Right lobe of liver (tissue), 4 donors: ENCODE measurements at regions not wholly inside any gene's neighbourhood (a gene's known extent, or its start where the extent isn't known, plus 50 kb on each side); places are given as distances from the start of the nearest gene placed in this dataset.

ENCODE experiments used
- POLR2A ChIP-seq: fragments of 450-650 bp; IDR thresholded peaks from one replicate; pipeline ENCODE4 v1.6.1; 2017; ENCODE audit warnings: antibody characterized with exemption, mild to moderate bottlenecking
- TF ChIP-seq, protein P1 (sequence below), 4 donors: fragments of 200-600 bp in 3 of 4; fragments of 450-650 bp in 1 of 4; IDR thresholded peaks; one replicate each; pipeline versions ENCODE4 v1.5.1 to v1.8.0; 2016 to 2022; ENCODE audit warnings: antibody characterized with exemption in 4 of 4, mild to moderate bottlenecking in 2 of 4
- donor health status: DM: no; HTN: no; CAD: no.
- donor health status: DM: no; HTN: no; CAD: no.
- donor health status: DM: no; HTN: yes; CAD: no.

DNA sequence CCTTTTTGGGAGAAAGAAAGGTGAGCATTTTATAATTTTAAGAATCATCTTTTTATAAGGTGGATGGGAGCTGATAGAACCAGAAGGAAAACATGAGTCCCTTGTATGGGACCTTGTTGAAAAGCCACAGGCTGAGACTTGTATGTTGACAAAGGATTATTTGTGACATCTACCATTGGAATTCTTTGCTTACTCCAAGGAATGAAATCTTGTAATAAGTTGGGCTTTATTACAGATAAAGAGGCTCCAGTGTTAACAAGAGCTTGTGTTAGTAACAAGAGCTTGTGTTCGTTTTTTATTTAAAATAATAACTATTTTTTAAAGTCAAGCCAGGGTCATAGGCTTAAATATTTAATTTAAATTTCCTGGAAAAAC, 201.1 kb upstream of the CHRM3 start:
- TF ChIP-seq, protein P1, sequence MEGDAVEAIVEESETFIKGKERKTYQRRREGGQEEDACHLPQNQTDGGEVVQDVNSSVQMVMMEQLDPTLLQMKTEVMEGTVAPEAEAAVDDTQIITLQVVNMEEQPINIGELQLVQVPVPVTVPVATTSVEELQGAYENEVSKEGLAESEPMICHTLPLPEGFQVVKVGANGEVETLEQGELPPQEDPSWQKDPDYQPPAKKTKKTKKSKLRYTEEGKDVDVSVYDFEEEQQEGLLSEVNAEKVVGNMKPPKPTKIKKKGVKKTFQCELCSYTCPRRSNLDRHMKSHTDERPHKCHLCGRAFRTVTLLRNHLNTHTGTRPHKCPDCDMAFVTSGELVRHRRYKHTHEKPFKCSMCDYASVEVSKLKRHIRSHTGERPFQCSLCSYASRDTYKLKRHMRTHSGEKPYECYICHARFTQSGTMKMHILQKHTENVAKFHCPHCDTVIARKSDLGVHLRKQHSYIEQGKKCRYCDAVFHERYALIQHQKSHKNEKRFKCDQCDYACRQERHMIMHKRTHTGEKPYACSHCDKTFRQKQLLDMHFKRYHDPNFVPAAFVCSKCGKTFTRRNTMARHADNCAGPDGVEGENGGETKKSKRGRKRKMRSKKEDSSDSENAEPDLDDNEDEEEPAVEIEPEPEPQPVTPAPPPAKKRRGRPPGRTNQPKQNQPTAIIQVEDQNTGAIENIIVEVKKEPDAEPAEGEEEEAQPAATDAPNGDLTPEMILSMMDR (IDR thresholded peaks at IDR 0.05), result no peak
- no peak for TF ChIP-seq POLR2A
